ENCODE measurements at regions not wholly inside any gene's neighbourhood (a gene's known extent, or its start where the extent isn't known, plus 50 kb on each side); places are given as distances from the start of the nearest gene placed in this dataset.
"Not testable (repeated sequence)": the region's sequence is repeated elsewhere in the genome, so short reads cannot be mapped to it uniquely, and the experiment has no call there.

DNA sequence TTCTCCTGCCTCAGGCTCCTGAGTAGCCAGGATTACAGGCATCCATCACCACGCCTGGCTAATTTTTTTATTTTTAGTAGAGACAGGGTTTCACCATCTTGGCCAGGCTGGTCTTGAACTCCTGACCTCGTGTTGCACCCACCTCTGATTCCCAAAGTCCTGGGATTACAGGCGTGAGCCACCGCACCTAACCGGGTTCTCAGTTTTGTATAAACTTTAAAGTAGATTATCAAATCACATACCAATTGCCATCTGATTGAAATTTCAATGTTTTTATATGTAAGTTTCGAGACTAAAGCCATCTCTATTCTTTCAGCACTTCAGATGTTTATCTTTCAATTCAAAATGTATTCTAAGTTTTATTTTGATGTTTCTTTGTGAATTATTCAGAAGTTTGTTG is 110.1 kb downstream of the POTEH start:
- H3K4me3 ChIP-seq; H2AFZ ChIP-seq (ENCODE audit: low read depth, low read length); H4K20me1 ChIP-seq (replicated peaks; ENCODE audit: control insufficient read depth, insufficient read depth, low read length); H3K9ac ChIP-seq (ENCODE audit: insufficient read depth in 1 of 2, low read depth in 2 of 2, low read length in 2 of 2); H3K36me3 ChIP-seq (ENCODE audit: control insufficient read depth, insufficient read depth, low read length); CTCF ChIA-PET (ENCODE audit: low intra/inter-chr PET ratio); H3K27me3 ChIP-seq (ENCODE audit: control insufficient read depth in 2 of 2, insufficient read depth in 2 of 2, low read length in 2 of 2); DNase-seq (ENCODE audit: extremely low read depth in 1 of 4, low spot score in 3 of 4); intact Hi-C loops (cut with micrococcal nuclease); POLR2A ChIA-PET; FAIRE-seq; H3K79me2 ChIP-seq (ENCODE audit: control insufficient read depth, insufficient read depth, low read length); H3K9me3 ChIP-seq (replicated peaks; ENCODE audit: control insufficient read depth, insufficient read depth, low read depth, low read length); in situ Hi-C loops (cut with MboI); H3K27ac ChIP-seq (ENCODE audit: extremely low read depth, low read depth, low read length); ATAC-seq; BruUV-seq (replicated peaks); H3K4me2 ChIP-seq (ENCODE audit: insufficient read depth, low read length); H3K9me1 ChIP-seq (ENCODE audit: control insufficient read depth, insufficient read depth, low read length); H3K4me1 ChIP-seq (replicated peaks in 1 of 2; ENCODE audit: control insufficient read depth in 2 of 2, insufficient read depth in 2 of 2, low read length in 2 of 2): not testable (repeated sequence)
- 39% methylated on average over 2 of the region's 6 CpGs for WGBS (ENCODE audit: insufficient coverage, low coverage, missing lambda C conversion rate)

DNA sequence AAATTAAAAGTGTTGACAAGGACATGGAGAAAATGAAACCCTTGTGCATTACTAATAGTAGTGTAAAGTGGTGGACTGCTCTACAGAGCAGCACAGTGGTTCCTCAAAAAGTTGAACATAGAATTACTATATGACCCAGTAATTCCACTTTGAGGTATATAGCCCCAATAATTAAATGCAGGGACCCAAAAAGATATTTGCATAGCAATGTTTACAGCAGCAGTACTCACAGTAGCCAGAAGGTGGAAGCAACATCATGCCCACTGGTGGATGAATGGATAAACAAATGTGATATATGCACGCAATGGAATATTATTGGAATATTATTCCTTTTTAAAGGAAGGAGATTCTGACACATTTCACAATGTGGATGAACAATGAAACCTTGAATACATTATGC is 121.3 kb downstream of the POTEH start:
- H4K20me1 ChIP-seq (replicated peaks; ENCODE audit: control insufficient read depth, insufficient read depth, low read length); H3K4me3 ChIP-seq; H3K36me3 ChIP-seq (ENCODE audit: control insufficient read depth, insufficient read depth, low read length); H3K4me1 ChIP-seq (replicated peaks in 1 of 2; ENCODE audit: control insufficient read depth in 2 of 2, insufficient read depth in 2 of 2, low read length in 2 of 2); H3K27me3 ChIP-seq (ENCODE audit: control insufficient read depth in 2 of 2, insufficient read depth in 2 of 2, low read length in 2 of 2); POLR2A ChIA-PET; H3K27ac ChIP-seq (ENCODE audit: extremely low read depth, low read depth, low read length); H3K9me1 ChIP-seq (ENCODE audit: control insufficient read depth, insufficient read depth, low read length); H3K79me2 ChIP-seq (ENCODE audit: control insufficient read depth, insufficient read depth, low read length); intact Hi-C loops (cut with micrococcal nuclease); DNase-seq (ENCODE audit: extremely low read depth in 1 of 4, low spot score in 3 of 4); H3K9ac ChIP-seq (ENCODE audit: insufficient read depth in 1 of 2, low read depth in 2 of 2, low read length in 2 of 2); H3K9me3 ChIP-seq (replicated peaks; ENCODE audit: control insufficient read depth, insufficient read depth, low read depth, low read length); H2AFZ ChIP-seq (ENCODE audit: low read depth, low read length); H3K4me2 ChIP-seq (ENCODE audit: insufficient read depth, low read length); CTCF ChIA-PET (ENCODE audit: low intra/inter-chr PET ratio); BruUV-seq (replicated peaks); FAIRE-seq; in situ Hi-C loops (cut with MboI): not testable (repeated sequence)
- peak; percentile 87 for ATAC-seq
- no CpG with 5 or more reads among the region's 1 CpG for WGBS (ENCODE audit: insufficient coverage, low coverage, missing lambda C conversion rate)
- TF ChIP-seq, protein P1, sequence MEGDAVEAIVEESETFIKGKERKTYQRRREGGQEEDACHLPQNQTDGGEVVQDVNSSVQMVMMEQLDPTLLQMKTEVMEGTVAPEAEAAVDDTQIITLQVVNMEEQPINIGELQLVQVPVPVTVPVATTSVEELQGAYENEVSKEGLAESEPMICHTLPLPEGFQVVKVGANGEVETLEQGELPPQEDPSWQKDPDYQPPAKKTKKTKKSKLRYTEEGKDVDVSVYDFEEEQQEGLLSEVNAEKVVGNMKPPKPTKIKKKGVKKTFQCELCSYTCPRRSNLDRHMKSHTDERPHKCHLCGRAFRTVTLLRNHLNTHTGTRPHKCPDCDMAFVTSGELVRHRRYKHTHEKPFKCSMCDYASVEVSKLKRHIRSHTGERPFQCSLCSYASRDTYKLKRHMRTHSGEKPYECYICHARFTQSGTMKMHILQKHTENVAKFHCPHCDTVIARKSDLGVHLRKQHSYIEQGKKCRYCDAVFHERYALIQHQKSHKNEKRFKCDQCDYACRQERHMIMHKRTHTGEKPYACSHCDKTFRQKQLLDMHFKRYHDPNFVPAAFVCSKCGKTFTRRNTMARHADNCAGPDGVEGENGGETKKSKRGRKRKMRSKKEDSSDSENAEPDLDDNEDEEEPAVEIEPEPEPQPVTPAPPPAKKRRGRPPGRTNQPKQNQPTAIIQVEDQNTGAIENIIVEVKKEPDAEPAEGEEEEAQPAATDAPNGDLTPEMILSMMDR (IDR thresholded peaks at IDR 0.05 in 2 of 3, conservative IDR thresholded peaks at IDR 0.05 in 1 of 3; ENCODE audit: insufficient read depth in 2 of 3, low read depth in 1 of 3, low read length in 3 of 3): 0 out of 6 replicates have a peak, but pooled peaks of 1 of the 3 experiments have one; percentile 13

DNA sequence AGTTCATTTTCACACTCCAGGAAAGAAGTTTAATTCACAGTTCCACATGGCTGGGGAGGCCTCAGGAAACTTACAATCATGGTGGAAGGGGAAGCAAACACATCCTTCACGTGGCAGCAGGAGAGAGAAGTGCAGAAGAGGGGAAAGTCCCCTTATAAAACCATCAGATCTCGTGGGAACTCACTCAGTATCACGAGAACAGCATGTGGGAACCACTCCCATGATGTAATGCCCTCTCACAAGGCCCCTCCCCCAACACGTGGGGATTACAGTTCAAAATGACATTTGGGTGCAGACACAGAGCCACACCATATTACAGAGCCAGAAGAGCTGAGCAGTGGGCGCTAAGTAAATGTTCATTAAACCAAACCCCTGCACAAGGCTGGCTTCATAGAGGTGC is 126.0 kb downstream of the POTEH start:
- H3K27me3 ChIP-seq (ENCODE audit: control insufficient read depth in 2 of 2, insufficient read depth in 2 of 2, low read length in 2 of 2); H3K9me3 ChIP-seq (replicated peaks; ENCODE audit: control insufficient read depth, insufficient read depth, low read depth, low read length); H3K9ac ChIP-seq (ENCODE audit: insufficient read depth in 1 of 2, low read depth in 2 of 2, low read length in 2 of 2); H3K36me3 ChIP-seq (ENCODE audit: control insufficient read depth, insufficient read depth, low read length); H3K9me1 ChIP-seq (ENCODE audit: control insufficient read depth, insufficient read depth, low read length); FAIRE-seq; BruUV-seq (replicated peaks); CTCF ChIA-PET (ENCODE audit: low intra/inter-chr PET ratio); H3K4me2 ChIP-seq (ENCODE audit: insufficient read depth, low read length); H3K4me3 ChIP-seq; intact Hi-C loops (cut with micrococcal nuclease); DNase-seq (ENCODE audit: extremely low read depth in 1 of 4, low spot score in 3 of 4); in situ Hi-C loops (cut with MboI); H3K4me1 ChIP-seq (replicated peaks in 1 of 2; ENCODE audit: control insufficient read depth in 2 of 2, insufficient read depth in 2 of 2, low read length in 2 of 2); H2AFZ ChIP-seq (ENCODE audit: low read depth, low read length); H3K27ac ChIP-seq (ENCODE audit: extremely low read depth, low read depth, low read length); H4K20me1 ChIP-seq (replicated peaks; ENCODE audit: control insufficient read depth, insufficient read depth, low read length); POLR2A ChIA-PET; H3K79me2 ChIP-seq (ENCODE audit: control insufficient read depth, insufficient read depth, low read length): not testable (repeated sequence)
- no CpG with 5 or more reads among the region's 5 CpGs for WGBS (ENCODE audit: insufficient coverage, low coverage, missing lambda C conversion rate)
- peak; percentile 80 for ATAC-seq
